HL-60 (cell line): ENCODE measurements at regions not wholly inside any gene's neighbourhood (a gene's known extent, or its start where the extent isn't known, plus 50 kb on each side); places are given as distances from the start of the nearest gene placed in this dataset.

Experiments used
- DNase-seq, 2 experiments: peaks; one replicate each; pipeline ENCODE4 v3.0.0-alpha.2; 2010 to 2020; ENCODE audit warnings: low read depth in 1 of 2, low spot score in 1 of 2
- H3K27ac ChIP-seq: fragments of 250-450 bp; sonication (Bioruptor Pico); replicated peaks from 2 replicates; pipeline ENCODE4 v1.5.1; 2020; ENCODE audit warnings: mild to moderate bottlenecking, moderate library complexity
- H3K27me3 ChIP-seq: fragments of 250-450 bp; sonication (Bioruptor Pico); 2 replicates; pipeline ENCODE4 v1.5.1; 2021; ENCODE audit warnings: mild to moderate bottlenecking, moderate library complexity; ENCODE audit not compliant: insufficient read depth, poor library complexity, severe bottlenecking
- H3K4me3 ChIP-seq: replicated peaks from 2 replicates; pipeline ENCODE4 v1.5.1; 2011; ENCODE audit warnings: mild to moderate bottlenecking, control low read depth, low read length; ENCODE audit not compliant: insufficient read depth
- CTCF ChIP-seq: IDR thresholded peaks from one replicate; pipeline ENCODE4 v1.5.1; 2011; ENCODE audit warnings: low read length, control low read depth, inconsistent platforms; ENCODE audit not compliant: insufficient read depth
- GABPA ChIP-seq: IDR thresholded peaks from 2 replicates; pipeline ENCODE4 v1.6.1; 2012; ENCODE audit warnings: low read depth
- POLR2AphosphoS5 ChIP-seq: IDR thresholded peaks from 2 replicates; pipeline ENCODE4 v1.6.1; 2012; ENCODE audit warnings: low read depth
- REST ChIP-seq: IDR thresholded peaks from 2 replicates; pipeline ENCODE4 v1.6.1; 2012; ENCODE audit warnings: low read depth; ENCODE audit not compliant: insufficient replicate concordance
- SPI1 ChIP-seq: IDR thresholded peaks from 2 replicates; pipeline ENCODE4 v1.6.1; 2012; ENCODE audit warnings: low read depth, mild to moderate bottlenecking, borderline replicate concordance

- no peak for DNase-seq
Observed at GRCh38 chr2:23096906-23097602, 287.9 kb upstream of the KLHL29 start.

GRCh38 chr2:23100406-23100805, 284.6 kb upstream of the KLHL29 start:
- DNase-seq: no peak
- Histone ChIP-seq H3K4me3 (no peak overlapping the region), H3K27me3 (no peaks in the 10 kb centered on the region), H3K27ac (no peak overlapping the region)
- TF ChIP-seq GABPA: no peak
- TF ChIP-seq SPI1: no peak
- no peak for TF ChIP-seq POLR2AphosphoS5
- TF ChIP-seq CTCF: no peak
- no peak for TF ChIP-seq REST

More at GRCh38 chr2:23096906-23097602, 287.9 kb upstream of the KLHL29 start:
- TF ChIP-seq GABPA (no peak), POLR2AphosphoS5 (no peak), REST (no peak), SPI1 (no peak), CTCF (no peak)
- H3K27me3 ChIP-seq: no peaks in the 10 kb centered on the region
- no peak overlapping the region for H3K4me3 ChIP-seq
- H3K27ac ChIP-seq: no peak overlapping the region

- Histone ChIP-seq H3K4me3 (no peak overlapping the region), H3K27ac (no peak overlapping the region), H3K27me3 (no peaks in the 10 kb centered on the region)
- no peak for TF ChIP-seq SPI1
- no peak for DNase-seq
Observed at GRCh38 chr2:23106242-23106785, 278.7 kb upstream of the KLHL29 start.

GRCh38 chr2:23107327-23107941, 277.5 kb upstream of the KLHL29 start:
- DNase-seq: no peak
- TF ChIP-seq SPI1: no peak
- no peak for TF ChIP-seq CTCF
- no peak for TF ChIP-seq POLR2AphosphoS5
- TF ChIP-seq REST: no peak
- TF ChIP-seq GABPA: no peak
- Histone ChIP-seq H3K27ac (no peak overlapping the region), H3K27me3 (no peaks in the 10 kb centered on the region), H3K4me3 (no peak overlapping the region)
